ENCODE measurements at regions not wholly inside any gene's neighbourhood (a gene's known extent, or its start where the extent isn't known, plus 50 kb on each side); places are given as distances from the start of the nearest gene placed in this dataset.

DNA sequence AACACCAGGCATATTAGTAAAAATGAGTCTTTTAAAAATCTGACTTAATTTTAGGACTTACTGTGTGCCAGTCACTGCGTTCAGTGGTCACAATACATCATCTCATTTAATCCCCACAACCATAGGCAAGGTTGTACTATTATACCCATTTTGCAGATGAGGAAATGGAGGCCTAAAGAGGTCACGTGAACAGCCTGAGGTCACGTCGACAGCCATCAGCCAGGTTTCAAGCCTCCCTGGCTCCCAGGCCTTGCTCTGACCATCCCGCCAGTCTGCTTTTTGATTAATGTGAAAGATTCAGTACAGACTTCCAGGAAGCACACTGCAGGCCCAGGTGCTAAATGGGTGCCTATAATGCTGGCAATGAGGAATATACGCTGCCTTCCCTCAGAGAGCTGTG, 86.3 kb upstream of the TOX3 start:
- 89 to 93% methylated on average over 6 of the region's 6 CpGs for WGBS, 2 donors
- no peaks in the 10 kb centered on the region for H3K27me3 ChIP-seq (ENCODE audit: control insufficient read depth in 3 of 3, insufficient read depth in 3 of 3, low read length in 2 of 3)

DNA sequence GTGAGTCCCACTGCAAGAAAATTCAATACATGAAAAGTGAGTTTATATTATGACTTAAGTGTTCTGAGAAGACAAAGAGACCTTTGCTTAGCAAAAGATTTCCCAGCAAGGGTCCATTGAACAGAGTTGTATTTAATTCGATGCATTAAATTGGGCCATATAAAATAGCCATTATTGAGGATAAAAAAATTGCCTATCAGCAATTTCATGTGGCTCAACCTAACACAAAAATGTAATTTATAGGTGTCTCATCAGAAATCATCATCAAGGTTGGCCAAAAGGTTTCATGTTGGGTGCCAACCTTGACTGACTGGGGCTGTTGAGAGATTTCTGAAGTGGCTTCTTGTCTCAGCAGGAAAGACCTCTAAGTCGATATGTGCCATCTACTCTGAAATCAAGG, 84.8 kb upstream of the TOX3 start:
- TF ChIP-seq, protein P1, sequence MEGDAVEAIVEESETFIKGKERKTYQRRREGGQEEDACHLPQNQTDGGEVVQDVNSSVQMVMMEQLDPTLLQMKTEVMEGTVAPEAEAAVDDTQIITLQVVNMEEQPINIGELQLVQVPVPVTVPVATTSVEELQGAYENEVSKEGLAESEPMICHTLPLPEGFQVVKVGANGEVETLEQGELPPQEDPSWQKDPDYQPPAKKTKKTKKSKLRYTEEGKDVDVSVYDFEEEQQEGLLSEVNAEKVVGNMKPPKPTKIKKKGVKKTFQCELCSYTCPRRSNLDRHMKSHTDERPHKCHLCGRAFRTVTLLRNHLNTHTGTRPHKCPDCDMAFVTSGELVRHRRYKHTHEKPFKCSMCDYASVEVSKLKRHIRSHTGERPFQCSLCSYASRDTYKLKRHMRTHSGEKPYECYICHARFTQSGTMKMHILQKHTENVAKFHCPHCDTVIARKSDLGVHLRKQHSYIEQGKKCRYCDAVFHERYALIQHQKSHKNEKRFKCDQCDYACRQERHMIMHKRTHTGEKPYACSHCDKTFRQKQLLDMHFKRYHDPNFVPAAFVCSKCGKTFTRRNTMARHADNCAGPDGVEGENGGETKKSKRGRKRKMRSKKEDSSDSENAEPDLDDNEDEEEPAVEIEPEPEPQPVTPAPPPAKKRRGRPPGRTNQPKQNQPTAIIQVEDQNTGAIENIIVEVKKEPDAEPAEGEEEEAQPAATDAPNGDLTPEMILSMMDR (IDR thresholded peaks at IDR 0.05; ENCODE audit: control extremely low read depth, extremely low read depth), result no peak
- peaks cover 0 to 10% (median 4%) of the 10 kb centered on the region in 4 donors for H3K9me3 ChIP-seq (ENCODE audit: control insufficient read depth in 4 of 4, insufficient read depth in 3 of 4, low read length in 3 of 4)
- no peak overlapping the region for H3K4me3 ChIP-seq
- H3K4me1 ChIP-seq (ENCODE audit: control insufficient read depth in 5 of 5, insufficient read depth in 5 of 5, low read length in 5 of 5), result peaks cover 0 to 7% (median 0%) of the 10 kb centered on the region in 5 donors
- 86 to 89% methylated on average over 2 of the region's 2 CpGs for WGBS, 2 donors
- DNase-seq (no peak), ATAC-seq (ENCODE audit: insufficient read depth, low FRiP score) (no peak)
- H3K9ac ChIP-seq (ENCODE audit: insufficient read depth in 1 of 2, low read length in 2 of 2), result no peak overlapping the region
- no peak overlapping the region for H3K27ac ChIP-seq (ENCODE audit: low read depth in 1 of 2, low read length in 1 of 2)
- no peaks in the 10 kb centered on the region for H3K36me3 ChIP-seq (ENCODE audit: control insufficient read depth in 4 of 4, insufficient read depth in 4 of 4, low read length in 4 of 4)
- no peaks in the 10 kb centered on the region for H3K27me3 ChIP-seq (ENCODE audit: control insufficient read depth in 3 of 3, insufficient read depth in 3 of 3, low read length in 2 of 3)

More for the DNA sequence above, 86.3 kb upstream of the TOX3 start:
- Histone ChIP-seq H3K4me3 (no peak overlapping the region), H3K36me3 (ENCODE audit: control insufficient read depth in 4 of 4, insufficient read depth in 4 of 4, low read length in 4 of 4) (no peaks in the 10 kb centered on the region), H3K9me3 (ENCODE audit: control insufficient read depth in 4 of 4, insufficient read depth in 3 of 4, low read length in 3 of 4) (peaks cover 0 to 9% (median 4%) of the 10 kb centered on the region in 4 donors), H3K9ac (ENCODE audit: insufficient read depth in 1 of 2, low read length in 2 of 2) (no peak overlapping the region), H3K27ac (ENCODE audit: low read depth in 1 of 2, low read length in 1 of 2) (no peak overlapping the region), H3K4me1 (ENCODE audit: control insufficient read depth in 5 of 5, insufficient read depth in 5 of 5, low read length in 5 of 5) (peaks cover 0 to 7% (median 0%) of the 10 kb centered on the region in 5 donors)
- ATAC-seq (ENCODE audit: insufficient read depth, low FRiP score) (no peak), DNase-seq (no peak)
- TF ChIP-seq, protein P1 (IDR thresholded peaks at IDR 0.05; ENCODE audit: control extremely low read depth, extremely low read depth), result no peak

DNA sequence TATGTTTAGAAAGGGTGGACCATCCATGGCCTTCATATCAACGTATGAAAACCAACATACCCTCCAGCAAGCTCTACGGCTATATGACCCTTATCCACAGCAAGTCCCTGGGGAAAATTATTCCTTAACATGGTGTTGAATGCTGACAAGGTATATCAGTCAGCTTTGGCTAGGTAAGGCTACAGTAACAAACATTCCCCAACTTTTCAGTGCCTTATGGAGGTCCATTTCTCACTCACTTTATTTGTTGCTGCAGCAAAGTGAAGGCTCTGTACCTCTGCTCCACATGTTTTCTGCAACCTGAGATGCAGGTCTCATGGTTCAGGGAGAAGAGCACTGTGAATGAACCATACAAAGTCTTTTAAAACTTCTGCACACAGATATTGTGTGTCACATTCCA, 83.8 kb upstream of the TOX3 start:
- WGBS, 2 donors, result 75 to 93% methylated on average over 2 of the region's 2 CpGs
- TF ChIP-seq, protein P1 (IDR thresholded peaks at IDR 0.05; ENCODE audit: control extremely low read depth, extremely low read depth), result no peak

DNA sequence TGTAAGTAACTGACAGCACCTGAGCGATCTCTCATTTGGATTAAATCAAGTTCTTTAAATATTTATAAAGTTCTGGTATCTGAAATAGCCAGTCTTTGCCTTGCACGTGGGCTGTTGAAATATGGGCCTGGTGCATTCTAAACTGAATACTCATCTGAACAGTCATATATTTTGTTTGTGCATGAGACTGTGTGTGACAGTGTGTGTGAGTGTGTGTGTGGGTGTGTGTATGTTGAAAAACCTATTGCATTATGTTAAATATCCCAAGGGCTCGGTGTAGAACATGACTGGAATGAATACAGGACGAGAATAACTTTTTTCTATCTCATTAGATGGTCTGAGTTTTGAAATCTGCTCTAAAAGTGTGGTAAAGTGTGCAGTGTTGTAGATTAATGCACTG, 82.4 kb upstream of the TOX3 start:
- Histone ChIP-seq H3K4me1 (ENCODE audit: control insufficient read depth in 5 of 5, insufficient read depth in 5 of 5, low read length in 5 of 5) (peaks cover 0 to 3% (median 0%) of the 10 kb centered on the region in 5 donors), H3K27ac (ENCODE audit: low read depth in 1 of 2, low read length in 1 of 2) (no peak overlapping the region), H3K36me3 (ENCODE audit: control insufficient read depth in 4 of 4, insufficient read depth in 4 of 4, low read length in 4 of 4) (no peaks in the 10 kb centered on the region), H3K4me3 (no peak overlapping the region), H3K9ac (ENCODE audit: insufficient read depth in 1 of 2, low read length in 2 of 2) (no peak overlapping the region), H3K9me3 (ENCODE audit: control insufficient read depth in 4 of 4, insufficient read depth in 3 of 4, low read length in 3 of 4) (peaks cover 0 to 9% (median under 1%) of the 10 kb centered on the region in 4 donors), H3K27me3 (ENCODE audit: control insufficient read depth in 3 of 3, insufficient read depth in 3 of 3, low read length in 2 of 3) (no peaks in the 10 kb centered on the region)
- WGBS, 2 donors, result 59 to 75% methylated on average over 4 of the region's 4 CpGs
- TF ChIP-seq, protein P1 (IDR thresholded peaks at IDR 0.05; ENCODE audit: control extremely low read depth, extremely low read depth), result no peak
- DNase-seq, result no peak
- ATAC-seq (ENCODE audit: insufficient read depth, low FRiP score), result no peak

More for the DNA sequence above, 83.8 kb upstream of the TOX3 start:
- H3K9ac ChIP-seq (ENCODE audit: insufficient read depth in 1 of 2, low read length in 2 of 2), result no peak overlapping the region
- no peak for ATAC-seq (ENCODE audit: insufficient read depth, low FRiP score)
- DNase-seq, result no peak
- peaks cover 0 to 7% (median 0%) of the 10 kb centered on the region in 5 donors for H3K4me1 ChIP-seq (ENCODE audit: control insufficient read depth in 5 of 5, insufficient read depth in 5 of 5, low read length in 5 of 5)
- no peak overlapping the region for H3K27ac ChIP-seq (ENCODE audit: low read depth in 1 of 2, low read length in 1 of 2)
- H3K4me3 ChIP-seq, result no peak overlapping the region
- H3K36me3 ChIP-seq (ENCODE audit: control insufficient read depth in 4 of 4, insufficient read depth in 4 of 4, low read length in 4 of 4), result no peaks in the 10 kb centered on the region
- no peaks in the 10 kb centered on the region for H3K27me3 ChIP-seq (ENCODE audit: control insufficient read depth in 3 of 3, insufficient read depth in 3 of 3, low read length in 2 of 3)
- peaks cover 0 to 9% (median under 1%) of the 10 kb centered on the region in 4 donors for H3K9me3 ChIP-seq (ENCODE audit: control insufficient read depth in 4 of 4, insufficient read depth in 3 of 4, low read length in 3 of 4)
